Ovary (tissue), 7 donors: ENCODE measurements at regions not wholly inside any gene's neighbourhood (a gene's known extent, or its start where the extent isn't known, plus 50 kb on each side); places are given as distances from the start of the nearest gene placed in this dataset.

Experiments used
- DNase-seq, 5 donors: peaks; one replicate each; pipeline ENCODE4 v3.0.0-alpha.2; 2019 to 2020
- H3K27ac ChIP-seq, 2 donors: fragments of 200-600 bp; one replicate each; pipeline versions ENCODE4 v1.5.1 to v1.8.0; 2019 to 2022
- H3K27me3 ChIP-seq: fragments of 200-600 bp; one replicate; pipeline ENCODE4 v1.8.0; 2022
- H3K36me3 ChIP-seq: fragments of 200-600 bp; sonication (generic); one replicate; pipeline ENCODE4 v1.5.1; 2019
- H3K4me1 ChIP-seq: one replicate; pipeline ENCODE4 v1.8.1; 2013; ENCODE audit warnings: mild to moderate bottlenecking, moderate library complexity; ENCODE audit not compliant: insufficient read depth
- H3K4me3 ChIP-seq: fragments of 200-600 bp; sonication (generic); one replicate; pipeline ENCODE4 v1.5.1; 2017
- H3K9me3 ChIP-seq, 2 donors: fragments of 200-600 bp in 1 of 2; sonication (generic) in 1 of 2; one replicate each; pipeline versions ENCODE4 v1.5.1 to v1.8.1; 2013 to 2019; ENCODE audit warnings: mild to moderate bottlenecking in 1 of 2, moderate library complexity in 1 of 2
- EP300 ChIP-seq: sonication (generic); formaldehyde crosslinking; IDR thresholded peaks from one replicate; pipeline ENCODE4 v1.6.1; 2017; ENCODE audit warnings: antibody characterized with exemption
- POLR2A ChIP-seq: fragments of 450-650 bp; IDR thresholded peaks from one replicate; pipeline ENCODE4 v1.6.1; 2017; ENCODE audit warnings: antibody characterized with exemption, mild to moderate bottlenecking, moderate library complexity
- WGBS, 3 donors: extraction: QIAGEN DNeasy Blood & Tissue Kit in 1 of 3; methylation state at CpG; one replicate each; pipeline versions ENCODE4 v1.1.5 to v1.1.7; 2013 to 2017; 5-methylcytosine and 5-hydroxymethylcytosine counted together
- intact Hi-C, 4 donors: fragments of 100-400 bp; cut with DNase I; formaldehyde crosslinking; loops; one replicate each; pipeline versions ENCODE4 v1.11.0 to v1.15.1; 2022 to 2023
- TF ChIP-seq, protein P1 (sequence below), 3 donors: fragments of 450-650 bp in 2 of 3; fragments of 200-600 bp in 1 of 3; IDR thresholded peaks; one replicate each; pipeline versions ENCODE4 v1.5.1 to v1.8.0; 2016 to 2022; ENCODE audit warnings: antibody characterized with exemption in 3 of 3, mild to moderate bottlenecking in 1 of 3
- donor health status: DM: no; HTN: no; CAD: no; lungs with moderate emphysema.
- donor health status: DM: no; HTN: no; CAD: no.
- donor health status: Bipolar disorder and iron deficiency.
- donor health status: DM: no; HTN: no; CAD: no.
- donor health status: DM: yes; HTN: yes; CAD: no.

GRCh38 chr7:85310301-85310700, 123.4 kb upstream of the SEMA3D start:
- Histone ChIP-seq H3K4me3 (no peak overlapping the region), H3K9me3 (no peaks in the 10 kb centered on the region), H3K27me3 (no peaks in the 10 kb centered on the region), H3K27ac (no peak overlapping the region), H3K36me3 (no peaks in the 10 kb centered on the region), H3K4me1 (no peaks in the 10 kb centered on the region)
- intact Hi-C loops = no loop called here
- WGBS, 3 donors = 29 to 54% (median 35%) methylated on average over 1 of the region's 1 CpG
- no peak for DNase-seq
- TF ChIP-seq EP300 = no peak
- TF ChIP-seq POLR2A = no peak

- H3K27me3 ChIP-seq = no peaks in the 10 kb centered on the region
- DNase-seq = no peak
- no peak overlapping the region for H3K27ac ChIP-seq
- 52 to 73% (median 65%) methylated on average over 2 of the region's 2 CpGs for WGBS, 3 donors
- no peaks in the 10 kb centered on the region for H3K36me3 ChIP-seq
- TF ChIP-seq, protein P1, sequence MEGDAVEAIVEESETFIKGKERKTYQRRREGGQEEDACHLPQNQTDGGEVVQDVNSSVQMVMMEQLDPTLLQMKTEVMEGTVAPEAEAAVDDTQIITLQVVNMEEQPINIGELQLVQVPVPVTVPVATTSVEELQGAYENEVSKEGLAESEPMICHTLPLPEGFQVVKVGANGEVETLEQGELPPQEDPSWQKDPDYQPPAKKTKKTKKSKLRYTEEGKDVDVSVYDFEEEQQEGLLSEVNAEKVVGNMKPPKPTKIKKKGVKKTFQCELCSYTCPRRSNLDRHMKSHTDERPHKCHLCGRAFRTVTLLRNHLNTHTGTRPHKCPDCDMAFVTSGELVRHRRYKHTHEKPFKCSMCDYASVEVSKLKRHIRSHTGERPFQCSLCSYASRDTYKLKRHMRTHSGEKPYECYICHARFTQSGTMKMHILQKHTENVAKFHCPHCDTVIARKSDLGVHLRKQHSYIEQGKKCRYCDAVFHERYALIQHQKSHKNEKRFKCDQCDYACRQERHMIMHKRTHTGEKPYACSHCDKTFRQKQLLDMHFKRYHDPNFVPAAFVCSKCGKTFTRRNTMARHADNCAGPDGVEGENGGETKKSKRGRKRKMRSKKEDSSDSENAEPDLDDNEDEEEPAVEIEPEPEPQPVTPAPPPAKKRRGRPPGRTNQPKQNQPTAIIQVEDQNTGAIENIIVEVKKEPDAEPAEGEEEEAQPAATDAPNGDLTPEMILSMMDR (IDR thresholded peaks at IDR 0.05) = no peak
- TF ChIP-seq POLR2A (no peak), EP300 (no peak)
- no peaks in the 10 kb centered on the region for H3K4me1 ChIP-seq
- H3K9me3 ChIP-seq = no peaks in the 10 kb centered on the region
- intact Hi-C loops = no loop called here
- H3K4me3 ChIP-seq = no peak overlapping the region
These were observed 119.3 kb upstream of the SEMA3D start for GRCh38 chr7:85306115-85306514.

DNA sequence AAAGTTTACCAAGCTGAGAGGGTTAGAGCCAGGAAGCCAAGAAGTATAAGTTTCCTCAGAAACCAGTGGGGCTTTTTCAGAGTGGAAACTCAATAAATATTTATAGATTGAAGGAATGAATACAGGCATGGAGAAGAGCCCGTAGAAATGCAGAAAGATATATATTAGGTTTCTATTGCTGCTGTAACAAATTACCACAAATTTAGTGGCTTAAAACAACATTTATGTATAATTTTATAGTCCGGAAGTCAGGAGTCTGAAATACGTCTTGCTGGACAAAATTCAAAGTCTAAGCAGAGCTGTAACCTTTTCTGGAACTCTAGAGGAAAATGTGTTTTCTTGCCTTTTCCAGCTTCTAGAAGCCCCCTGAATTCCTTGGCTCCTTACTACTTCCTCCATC, 107.3 kb upstream of the SEMA3D start:
- H3K27me3 ChIP-seq = no peaks in the 10 kb centered on the region
- H3K36me3 ChIP-seq = no peaks in the 10 kb centered on the region
- 78 to 88% (median 83%) methylated on average over 3 of the region's 3 CpGs for WGBS, 3 donors
- intact Hi-C loops = no loop called here
- H3K27ac ChIP-seq = no peak overlapping the region
- H3K4me3 ChIP-seq = no peak overlapping the region
- H3K4me1 ChIP-seq = no peaks in the 10 kb centered on the region
- DNase-seq = no peak
- TF ChIP-seq POLR2A (no peak), EP300 (no peak)
- TF ChIP-seq, protein P1 (IDR thresholded peaks at IDR 0.05) = no peak
- H3K9me3 ChIP-seq = no peaks in the 10 kb centered on the region

GRCh38 chr7:85292908-85293576, 106.2 kb upstream of the SEMA3D start:
- TF ChIP-seq EP300 (no peak), POLR2A (no peak)
- TF ChIP-seq, protein P1 (IDR thresholded peaks at IDR 0.05) = no peak
- Histone ChIP-seq H3K27me3 (no peaks in the 10 kb centered on the region), H3K27ac (no peak overlapping the region), H3K4me3 (no peak overlapping the region), H3K36me3 (no peaks in the 10 kb centered on the region), H3K4me1 (no peaks in the 10 kb centered on the region), H3K9me3 (no peaks in the 10 kb centered on the region)
- DNase-seq = no peak
- intact Hi-C loops = no loop called here

DNA sequence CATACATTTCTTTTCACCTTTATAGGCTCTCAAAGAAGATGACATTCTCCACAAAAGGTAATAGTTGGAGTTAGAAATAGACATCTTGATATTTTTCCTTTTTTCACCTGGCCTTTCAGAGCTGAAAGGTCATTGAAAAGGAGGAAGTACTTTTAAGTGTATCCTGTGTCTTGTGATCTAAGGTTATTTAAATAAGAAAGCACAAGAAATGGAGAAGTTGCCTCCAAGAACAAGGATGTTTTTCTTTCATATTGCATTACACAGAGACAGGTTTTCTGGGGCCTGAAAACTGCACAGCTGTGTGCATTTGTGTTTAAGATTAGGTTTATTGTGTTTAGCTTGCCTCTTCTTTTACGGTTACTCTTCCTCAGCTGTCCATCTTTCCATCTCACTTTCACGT, 103.4 kb upstream of the SEMA3D start:
- H3K9me3 ChIP-seq = no peaks in the 10 kb centered on the region
- H3K4me3 ChIP-seq = no peak overlapping the region
- TF ChIP-seq POLR2A (no peak), EP300 (no peak)
- TF ChIP-seq, protein P1 (IDR thresholded peaks at IDR 0.05) = no peak
- no peaks in the 10 kb centered on the region for H3K36me3 ChIP-seq
- no peaks in the 10 kb centered on the region for H3K27me3 ChIP-seq
- intact Hi-C loops = no loop called here
- H3K27ac ChIP-seq = no peak overlapping the region
- DNase-seq = no peak
- H3K4me1 ChIP-seq = no peaks in the 10 kb centered on the region
- 56 to 80% (median 62%) methylated on average over 2 of the region's 2 CpGs for WGBS, 3 donors
